Hepatocyte (in vitro differentiated cells): ENCODE measurements at regions not wholly inside any gene's neighbourhood (a gene's known extent, or its start where the extent isn't known, plus 50 kb on each side); places are given as distances from the start of the nearest gene placed in this dataset.

Source experiments
- DNase-seq: peaks from one replicate; pipeline ENCODE4 v3.0.0-alpha.2; 2016; ENCODE audit warnings: low spot score
- H2AFZ ChIP-seq: fragments of 200-600 bp; sonication (generic); 2 replicates; pipeline ENCODE4 v1.6.0; 2016; ENCODE audit warnings: antibody characterized with exemption, mild to moderate bottlenecking
- H3K27ac ChIP-seq: fragments of 200-600 bp; sonication (generic); 2 replicates; pipeline ENCODE4 v1.5.1; 2016; ENCODE audit warnings: mild to moderate bottlenecking
- H3K27me3 ChIP-seq: fragments of 200-600 bp; sonication (generic); 2 replicates; pipeline ENCODE4 v1.6.1; 2016
- H3K36me3 ChIP-seq: fragments of 200-600 bp; sonication (generic); replicated peaks from 2 replicates; pipeline ENCODE4 v1.5.1; 2016; ENCODE audit warnings: low read depth; ENCODE audit not compliant: insufficient read depth
- H3K4me1 ChIP-seq: fragments of 200-600 bp; sonication (generic); 2 replicates; pipeline ENCODE4 v1.5.1; 2016; ENCODE audit warnings: mild to moderate bottlenecking, moderate library complexity; ENCODE audit not compliant: insufficient read depth
- H3K4me2 ChIP-seq: fragments of 200-600 bp; sonication (generic); 2 replicates; pipeline ENCODE4 v1.6.0; 2016
- H3K4me3 ChIP-seq: fragments of 200-600 bp; sonication (generic); 2 replicates; pipeline ENCODE4 v1.5.1; 2016; ENCODE audit warnings: mild to moderate bottlenecking
- H3K79me2 ChIP-seq: fragments of 200-600 bp; sonication (generic); 2 replicates; pipeline ENCODE4 v1.6.0; 2017; ENCODE audit warnings: mild to moderate bottlenecking
- H3K9me2 ChIP-seq: fragments of 200-600 bp; sonication (generic); replicated peaks from 2 replicates; pipeline ENCODE4 v1.6.0; 2017; ENCODE audit warnings: mild to moderate bottlenecking; ENCODE audit not compliant: insufficient read depth
- H3K9me3 ChIP-seq: fragments of 200-600 bp; sonication (generic); 2 replicates; pipeline ENCODE4 v1.5.1; 2016; ENCODE audit warnings: low read depth, mild to moderate bottlenecking
- H4K20me1 ChIP-seq: fragments of 200-600 bp; sonication (generic); 2 replicates; pipeline ENCODE4 v1.6.0; 2016; ENCODE audit warnings: mild to moderate bottlenecking; ENCODE audit not compliant: insufficient read depth, poor library complexity, severe bottlenecking
- CTCF ChIP-seq: fragments of 200-600 bp; sonication (generic); IDR thresholded peaks from 2 replicates; pipeline ENCODE4 v1.5.1; 2016; ENCODE audit warnings: antibody characterized with exemption, mild to moderate bottlenecking; ENCODE audit not compliant: poor library complexity
- EZH2 ChIP-seq: fragments of 200-600 bp; sonication (generic); IDR thresholded peaks from 2 replicates; pipeline ENCODE4 v1.6.1; 2016; ENCODE audit warnings: antibody characterized with exemption, mild to moderate bottlenecking, borderline replicate concordance
- EZH2phosphoT487 ChIP-seq: fragments of 200-600 bp; sonication (generic); IDR thresholded peaks from one replicate; pipeline ENCODE4 v1.6.1; 2018; ENCODE audit warnings: antibody characterized with exemption, mild to moderate bottlenecking, low read depth, moderate library complexity; ENCODE audit not compliant: unreplicated experiment, severe bottlenecking
- WGBS: methylation state at CpG from one replicate; pipeline ENCODE4 v1.1.6; 2016; ENCODE audit warnings: low lambda C conversion rate; ENCODE audit errors: missing lambda C conversion rate; 5-methylcytosine and 5-hydroxymethylcytosine counted together

GRCh38 chr3:187960820-187961219 is 193.1 kb upstream of the LPP start:
- WGBS: 83% methylated on average over 2 of the region's 2 CpGs

GRCh38 chr3:187961366-187961765 is 192.6 kb upstream of the LPP start:
- Histone ChIP-seq H2AFZ (no peak overlapping the region), H3K4me1 (no peaks in the 10 kb centered on the region), H3K4me3 (no peak overlapping the region), H3K27me3 (no peaks in the 10 kb centered on the region), H3K27ac (no peak overlapping the region), H3K4me2 (no peak overlapping the region), H3K9me3 (no peaks in the 10 kb centered on the region), H3K9me2 (no peaks in the 10 kb centered on the region), H3K79me2 (no peaks in the 10 kb centered on the region), H3K36me3 (no peaks in the 10 kb centered on the region), H4K20me1 (no peaks in the 10 kb centered on the region)
- DNase-seq: no peak
- TF ChIP-seq CTCF (no peak), EZH2phosphoT487 (no peak), EZH2 (no peak)
- 87% methylated on average over 2 of the region's 2 CpGs for WGBS

More at GRCh38 chr3:187960820-187961219, 193.1 kb upstream of the LPP start:
- no peaks in the 10 kb centered on the region for H3K9me3 ChIP-seq
- H3K27ac ChIP-seq: no peak overlapping the region
- no peak for DNase-seq
- H3K4me2 ChIP-seq: no peak overlapping the region
- H3K9me2 ChIP-seq: no peaks in the 10 kb centered on the region
- H3K4me3 ChIP-seq: no peak overlapping the region
- H4K20me1 ChIP-seq: no peaks in the 10 kb centered on the region
- H3K4me1 ChIP-seq: peaks cover under 1% of the 10 kb centered on the region
- H2AFZ ChIP-seq: no peak overlapping the region
- no peaks in the 10 kb centered on the region for H3K36me3 ChIP-seq
- no peaks in the 10 kb centered on the region for H3K79me2 ChIP-seq
- no peak for TF ChIP-seq CTCF
- TF ChIP-seq EZH2phosphoT487: no peak
- no peak for TF ChIP-seq EZH2
- no peaks in the 10 kb centered on the region for H3K27me3 ChIP-seq

GRCh38 chr3:187963003-187963676 is 190.8 kb upstream of the LPP start:
- Histone ChIP-seq H3K9me3 (no peaks in the 10 kb centered on the region), H2AFZ (no peak overlapping the region), H3K9me2 (no peaks in the 10 kb centered on the region), H3K4me1 (no peaks in the 10 kb centered on the region), H3K4me3 (no peak overlapping the region), H3K36me3 (no peaks in the 10 kb centered on the region), H3K79me2 (no peaks in the 10 kb centered on the region), H3K4me2 (no peak overlapping the region), H4K20me1 (no peaks in the 10 kb centered on the region), H3K27me3 (no peaks in the 10 kb centered on the region), H3K27ac (no peak overlapping the region)
- DNase-seq: no peak
- 88% methylated on average over 5 of the region's 5 CpGs for WGBS
- TF ChIP-seq EZH2phosphoT487 (no peak), EZH2 (no peak), CTCF (no peak)
